Fibroblast of upper back skin (primary cell): ENCODE measurements at regions not wholly inside any gene's neighbourhood (a gene's known extent, or its start where the extent isn't known, plus 50 kb on each side); places are given as distances from the start of the nearest gene placed in this dataset.
"Not testable (repeated sequence)": the region's sequence is repeated elsewhere in the genome, so short reads cannot be mapped to it uniquely, and the experiment has no call there.

Experiments
- DNase-seq: peaks from one replicate; pipeline ENCODE4 v3.0.0-alpha.2; 2013

- DNase-seq, result no peak
These were observed 265.2 kb upstream of the SGO1 start for GRCh38 chr3:20451170-20451569.

GRCh38 chr3:20450611-20451010, 264.6 kb upstream of the SGO1 start:
- no peak for DNase-seq

GRCh38 chr3:20442846-20443245, 256.8 kb upstream of the SGO1 start:
- DNase-seq, result no peak

- not testable (repeated sequence) for DNase-seq
These were observed 241.3 kb upstream of the SGO1 start for GRCh38 chr3:20427268-20427667.

GRCh38 chr3:20425138-20425537, 239.1 kb upstream of the SGO1 start:
- DNase-seq, result no peak

GRCh38 chr3:20424086-20424485, 238.1 kb upstream of the SGO1 start:
- DNase-seq, result no peak

GRCh38 chr3:20422391-20422790, 236.4 kb upstream of the SGO1 start:
- no peak for DNase-seq

GRCh38 chr3:20417388-20418108, 231.5 kb upstream of the SGO1 start:
- DNase-seq, result no peak

- peak; percentile 81 for DNase-seq
These were observed 220.6 kb upstream of the SGO1 start for GRCh38 chr3:20406611-20407011.

- DNase-seq, result peak; percentile 86
These were observed 219.7 kb upstream of the SGO1 start for GRCh38 chr3:20405744-20406143.

- no peak for DNase-seq
These were observed 219.2 kb upstream of the SGO1 start for GRCh38 chr3:20405231-20405630.

GRCh38 chr3:20404741-20405100, 218.7 kb upstream of the SGO1 start:
- no peak for DNase-seq

- no peak for DNase-seq
These were observed 218.2 kb upstream of the SGO1 start for GRCh38 chr3:20403986-20404740.

- DNase-seq, result peak; percentile 34
These were observed 215.2 kb upstream of the SGO1 start for GRCh38 chr3:20401253-20401652.

- DNase-seq, result no peak
These were observed 214.7 kb upstream of the SGO1 start for GRCh38 chr3:20400686-20401085.

GRCh38 chr3:20400281-20400680, 214.3 kb upstream of the SGO1 start:
- DNase-seq, result no peak

- DNase-seq, result no peak
These were observed 210.3 kb upstream of the SGO1 start for GRCh38 chr3:20396335-20396734.

- DNase-seq, result no peak
These were observed 209.7 kb upstream of the SGO1 start for GRCh38 chr3:20395692-20396091.

GRCh38 chr3:20394243-20394642, 208.2 kb upstream of the SGO1 start:
- DNase-seq, result no peak

- DNase-seq, result no peak
These were observed 205.6 kb upstream of the SGO1 start for GRCh38 chr3:20391644-20392043.

GRCh38 chr3:20388971-20389370, 203.0 kb upstream of the SGO1 start:
- DNase-seq, result no peak

GRCh38 chr3:20380295-20380694, 194.3 kb upstream of the SGO1 start:
- no peak for DNase-seq

- no peak for DNase-seq
These were observed 192.3 kb upstream of the SGO1 start for GRCh38 chr3:20378315-20378714.

- DNase-seq, result no peak
These were observed 190.7 kb upstream of the SGO1 start for GRCh38 chr3:20376665-20377217.
